ENCODE measurements at regions not wholly inside any gene's neighbourhood (a gene's known extent, or its start where the extent isn't known, plus 50 kb on each side); places are given as distances from the start of the nearest gene placed in this dataset.

DNA sequence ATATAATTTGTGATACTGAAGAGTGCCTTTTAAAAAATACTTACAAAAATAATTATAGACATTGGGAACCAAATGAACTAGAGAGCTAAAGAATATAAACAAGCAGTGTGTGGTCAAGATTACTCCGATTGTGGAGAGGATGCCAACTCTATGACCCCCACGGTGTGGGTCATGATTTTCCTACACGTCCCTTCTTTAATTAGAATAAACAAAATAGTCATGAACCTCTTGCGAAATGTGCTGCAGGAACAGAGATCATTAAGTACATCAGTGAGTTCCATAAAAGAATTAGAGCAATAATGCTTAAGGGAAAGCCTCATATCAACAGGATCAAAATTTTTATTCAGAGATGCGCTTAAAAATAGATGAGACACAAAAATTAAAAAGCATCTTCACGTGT lies 476.6 kb upstream of the ROBO1 start:
- TF ChIP-seq POLR2A (IDR thresholded peaks at IDR 0.05) = no peak
- TF ChIP-seq, protein P1, sequence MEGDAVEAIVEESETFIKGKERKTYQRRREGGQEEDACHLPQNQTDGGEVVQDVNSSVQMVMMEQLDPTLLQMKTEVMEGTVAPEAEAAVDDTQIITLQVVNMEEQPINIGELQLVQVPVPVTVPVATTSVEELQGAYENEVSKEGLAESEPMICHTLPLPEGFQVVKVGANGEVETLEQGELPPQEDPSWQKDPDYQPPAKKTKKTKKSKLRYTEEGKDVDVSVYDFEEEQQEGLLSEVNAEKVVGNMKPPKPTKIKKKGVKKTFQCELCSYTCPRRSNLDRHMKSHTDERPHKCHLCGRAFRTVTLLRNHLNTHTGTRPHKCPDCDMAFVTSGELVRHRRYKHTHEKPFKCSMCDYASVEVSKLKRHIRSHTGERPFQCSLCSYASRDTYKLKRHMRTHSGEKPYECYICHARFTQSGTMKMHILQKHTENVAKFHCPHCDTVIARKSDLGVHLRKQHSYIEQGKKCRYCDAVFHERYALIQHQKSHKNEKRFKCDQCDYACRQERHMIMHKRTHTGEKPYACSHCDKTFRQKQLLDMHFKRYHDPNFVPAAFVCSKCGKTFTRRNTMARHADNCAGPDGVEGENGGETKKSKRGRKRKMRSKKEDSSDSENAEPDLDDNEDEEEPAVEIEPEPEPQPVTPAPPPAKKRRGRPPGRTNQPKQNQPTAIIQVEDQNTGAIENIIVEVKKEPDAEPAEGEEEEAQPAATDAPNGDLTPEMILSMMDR (IDR thresholded peaks at IDR 0.05) = no peak

All from ovary (tissue), 3 donors.